ENCODE measurements at regions not wholly inside any gene's neighbourhood (a gene's known extent, or its start where the extent isn't known, plus 50 kb on each side); places are given as distances from the start of the nearest gene placed in this dataset.

- Histone ChIP-seq H3K4me3 (no peak overlapping the region), H3K9me3 (no peaks in the 10 kb centered on the region), H3K27ac (no peak overlapping the region), H3K36me3 (no peaks in the 10 kb centered on the region), H3K4me1 (no peaks in the 10 kb centered on the region), H3K27me3 (no peaks in the 10 kb centered on the region), H3K9ac (ENCODE audit: low read depth in 2 of 2, low read length in 2 of 2) (no peak overlapping the region)
- no peak for DNase-seq
- TF ChIP-seq CTCF (IDR thresholded peaks at IDR 0.05) = no peak
- intact Hi-C loops (cut with DNase I) = loop anchor here (5.0 kb wide), 1 partner anchor 333 kb away; the partner anchor contains the start of gene ADAMTS15
Observed at GRCh38 chr11:130779943-130780342, 136.3 kb downstream of the SNX19 start.

GRCh38 chr11:130780437-130780836 is 135.8 kb downstream of the SNX19 start:
- H3K27me3 ChIP-seq = no peaks in the 10 kb centered on the region
- no peak for TF ChIP-seq CTCF (IDR thresholded peaks at IDR 0.05)
- H3K9me3 ChIP-seq = no peaks in the 10 kb centered on the region

GRCh38 chr11:130781931-130782330 is 134.3 kb downstream of the SNX19 start:
- H3K4me3 ChIP-seq = no peak overlapping the region
- intact Hi-C loops (cut with DNase I) = loop anchor here (5.0 kb wide), 1 partner anchor 335 kb away; the partner anchor contains the start of gene ADAMTS15
- H3K4me1 ChIP-seq = no peaks in the 10 kb centered on the region
- no peak overlapping the region for H3K9ac ChIP-seq (ENCODE audit: low read depth in 2 of 2, low read length in 2 of 2)
- H3K27me3 ChIP-seq = no peaks in the 10 kb centered on the region
- no peak overlapping the region for H3K27ac ChIP-seq
- no peak for TF ChIP-seq CTCF (IDR thresholded peaks at IDR 0.05)
- no peak for DNase-seq
- no peaks in the 10 kb centered on the region for H3K36me3 ChIP-seq
- H3K9me3 ChIP-seq = no peaks in the 10 kb centered on the region

More at GRCh38 chr11:130780437-130780836, 135.8 kb downstream of the SNX19 start:
- H3K36me3 ChIP-seq = no peaks in the 10 kb centered on the region
- H3K27ac ChIP-seq = no peak overlapping the region
- no peaks in the 10 kb centered on the region for H3K4me1 ChIP-seq
- no peak overlapping the region for H3K4me3 ChIP-seq
- H3K9ac ChIP-seq (ENCODE audit: low read depth in 2 of 2, low read length in 2 of 2) = no peak overlapping the region
- intact Hi-C loops (cut with DNase I) = loop anchor here (5.0 kb wide), 1 partner anchor 333 kb away; the partner anchor contains the start of gene ADAMTS15
- no peak for DNase-seq

GRCh38 chr11:130782361-130783222 is 133.7 kb downstream of the SNX19 start:
- Histone ChIP-seq H3K4me3 (no peak overlapping the region), H3K36me3 (no peaks in the 10 kb centered on the region), H3K9ac (ENCODE audit: low read depth in 2 of 2, low read length in 2 of 2) (no peak overlapping the region), H3K4me1 (no peaks in the 10 kb centered on the region), H3K9me3 (no peaks in the 10 kb centered on the region), H3K27ac (no peak overlapping the region), H3K27me3 (no peaks in the 10 kb centered on the region)
- no peak for DNase-seq
- TF ChIP-seq CTCF (IDR thresholded peaks at IDR 0.05) = no peak
- intact Hi-C loops (cut with DNase I) = loop anchor here (5.0 kb wide), 1 partner anchor 335 kb away; the partner anchor contains the start of gene ADAMTS15

GRCh38 chr11:130783323-130783722 is 133.0 kb downstream of the SNX19 start:
- no peak overlapping the region for H3K4me3 ChIP-seq
- TF ChIP-seq CTCF (IDR thresholded peaks at IDR 0.05) = no peak
- H3K9ac ChIP-seq (ENCODE audit: low read depth in 2 of 2, low read length in 2 of 2) = no peak overlapping the region
- intact Hi-C loops (cut with DNase I) = loop anchor here (5.0 kb wide), 1 partner anchor 336 kb away; the partner anchor contains the start of gene ADAMTS15
- no peak for DNase-seq
- no peaks in the 10 kb centered on the region for H3K4me1 ChIP-seq
- no peaks in the 10 kb centered on the region for H3K9me3 ChIP-seq
- no peak overlapping the region for H3K27ac ChIP-seq
- no peaks in the 10 kb centered on the region for H3K27me3 ChIP-seq
- no peaks in the 10 kb centered on the region for H3K36me3 ChIP-seq
